ENCODE measurements at regions not wholly inside any gene's neighbourhood (a gene's known extent, or its start where the extent isn't known, plus 50 kb on each side); places are given as distances from the start of the nearest gene placed in this dataset.

GRCh38 chr16:35252356-35252936 lies 1793.0 kb downstream of the TP53TG3F start:
- DNase-seq (no peak), ATAC-seq (no peak)
- intact Hi-C loops (cut with micrococcal nuclease), result no loop called here
- ChIA-PET CTCF (no interaction called here), POLR2A (no interaction called here)
- Mint-ChIP-seq H3K36me3 (ENCODE audit: low read depth) (no peaks in the 10 kb centered on the region), H3K4me1 (ENCODE audit: low read depth) (no peaks in the 10 kb centered on the region), H3K27ac (no peak overlapping the region), H3K27me3 (no peaks in the 10 kb centered on the region), H3K4me3 (no peak overlapping the region), H3K9me3 (peaks cover 26% of the 10 kb centered on the region)
- no peak for TF ChIP-seq CTCF (IDR thresholded peaks at IDR 0.05)

- intact Hi-C loops (cut with micrococcal nuclease), result no loop called here
- no peak for ATAC-seq
- no peaks in the 10 kb centered on the region for H3K4me1 Mint-ChIP-seq (ENCODE audit: low read depth)
- no peaks in the 10 kb centered on the region for H3K36me3 Mint-ChIP-seq (ENCODE audit: low read depth)
- no peak overlapping the region for H3K27ac Mint-ChIP-seq
- DNase-seq, result no peak
- no peak overlapping the region for H3K4me3 Mint-ChIP-seq
- H3K27me3 Mint-ChIP-seq, result no peaks in the 10 kb centered on the region
- ChIA-PET CTCF (no interaction called here), POLR2A (no interaction called here)
- H3K9me3 Mint-ChIP-seq, result peaks cover 34% of the 10 kb centered on the region
- TF ChIP-seq CTCF (IDR thresholded peaks at IDR 0.05), result no peak
Measured at GRCh38 chr16:35255186-35255803, 1795.9 kb downstream of the TP53TG3F start.

GRCh38 chr16:35255816-35256215 lies 1796.4 kb downstream of the TP53TG3F start:
- no peak for DNase-seq
- intact Hi-C loops (cut with micrococcal nuclease), result no loop called here
- Mint-ChIP-seq H3K9me3 (peaks cover 34% of the 10 kb centered on the region), H3K27ac (no peak overlapping the region), H3K4me3 (no peak overlapping the region), H3K27me3 (no peaks in the 10 kb centered on the region), H3K4me1 (ENCODE audit: low read depth) (no peaks in the 10 kb centered on the region), H3K36me3 (ENCODE audit: low read depth) (no peaks in the 10 kb centered on the region)
- no peak for TF ChIP-seq CTCF (IDR thresholded peaks at IDR 0.05)
- ChIA-PET CTCF (no interaction called here), POLR2A (no interaction called here)
- no peak for ATAC-seq

- Mint-ChIP-seq H3K4me1 (ENCODE audit: low read depth) (no peaks in the 10 kb centered on the region), H3K27ac (no peak overlapping the region), H3K9me3 (peaks cover 24% of the 10 kb centered on the region), H3K27me3 (no peaks in the 10 kb centered on the region), H3K4me3 (no peak overlapping the region), H3K36me3 (ENCODE audit: low read depth) (no peaks in the 10 kb centered on the region)
- ATAC-seq, result no peak
- ChIA-PET POLR2A (no interaction called here), CTCF (no interaction called here)
- intact Hi-C loops (cut with micrococcal nuclease), result no loop called here
- DNase-seq, result no peak
- no peak for TF ChIP-seq CTCF (IDR thresholded peaks at IDR 0.05)
Measured at GRCh38 chr16:35258381-35258780, 1799.0 kb downstream of the TP53TG3F start.

- peaks cover 13% of the 10 kb centered on the region for H3K9me3 Mint-ChIP-seq
- intact Hi-C loops (cut with micrococcal nuclease), result no loop called here
- POLR2A ChIA-PET, result no interaction called here
- no peak overlapping the region for H3K4me3 Mint-ChIP-seq
- no peak for DNase-seq
- H3K36me3 Mint-ChIP-seq (ENCODE audit: low read depth), result no peaks in the 10 kb centered on the region
- no peaks in the 10 kb centered on the region for H3K27me3 Mint-ChIP-seq
- no peaks in the 10 kb centered on the region for H3K4me1 Mint-ChIP-seq (ENCODE audit: low read depth)
- TF ChIP-seq CTCF (IDR thresholded peaks at IDR 0.05), result no peak
- H3K27ac Mint-ChIP-seq, result no peak overlapping the region
- CTCF ChIA-PET, result no interaction called here
- ATAC-seq, result no peak
Measured at GRCh38 chr16:35295856-35296255, 1836.4 kb downstream of the TP53TG3F start.

Data from activated CD8-positive, alpha-beta T cell treated with anti-CD3 and anti-CD28 coated beads for 36 hours (primary cell).